Hippocampal formation (tissue), 2 donors: ENCODE measurements at regions not wholly inside any gene's neighbourhood (a gene's known extent, or its start where the extent isn't known, plus 50 kb on each side); places are given as distances from the start of the nearest gene placed in this dataset.
"Not testable (repeated sequence)": the region's sequence is repeated elsewhere in the genome, so short reads cannot be mapped to it uniquely, and the experiment has no call there.

Experiments
- DNase-seq, 2 donors: peaks; one replicate each; lab custom pipeline; 2025; lab: John Stamatoyannopoulos, UW

DNA sequence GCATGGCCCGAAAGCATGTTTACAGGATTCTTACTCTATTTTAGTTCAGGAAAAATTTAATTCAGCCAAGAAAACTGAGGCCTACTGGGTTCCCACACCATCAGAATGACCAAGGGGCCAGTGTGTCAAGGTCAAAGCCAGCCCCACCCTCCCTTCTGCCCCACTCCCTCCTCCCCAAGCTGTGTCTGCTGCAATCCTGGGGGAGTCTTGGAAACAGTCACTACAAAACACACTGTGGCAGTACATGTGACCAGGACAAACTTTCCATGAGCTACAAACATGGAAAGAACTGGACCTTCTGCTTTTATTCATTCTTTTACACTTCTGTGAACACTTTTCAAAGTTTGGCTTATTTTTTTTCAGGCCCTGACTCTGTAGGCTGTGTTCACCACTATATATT lies 1228.8 kb upstream of the TMEM132C start:
- no peak for DNase-seq

DNA sequence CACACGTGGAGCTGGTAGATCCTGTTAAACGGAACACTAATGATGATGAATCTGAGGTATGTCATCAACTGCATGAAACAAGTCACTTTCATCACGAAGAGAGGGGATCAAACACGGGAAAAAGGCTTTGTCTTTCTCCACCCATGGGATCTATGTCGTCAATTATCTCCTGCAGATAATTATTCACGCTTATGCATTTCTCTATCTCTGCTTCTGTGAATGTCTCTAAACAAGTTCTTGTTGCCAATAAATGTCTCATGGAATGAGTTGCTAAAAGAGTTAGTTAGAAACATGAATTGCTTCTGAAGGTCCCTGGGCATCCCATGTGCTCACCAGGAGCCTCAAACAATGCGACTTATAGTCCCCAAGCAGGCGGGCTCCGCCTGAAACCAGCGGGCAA lies 1228.2 kb upstream of the TMEM132C start:
- no peak for DNase-seq

DNA sequence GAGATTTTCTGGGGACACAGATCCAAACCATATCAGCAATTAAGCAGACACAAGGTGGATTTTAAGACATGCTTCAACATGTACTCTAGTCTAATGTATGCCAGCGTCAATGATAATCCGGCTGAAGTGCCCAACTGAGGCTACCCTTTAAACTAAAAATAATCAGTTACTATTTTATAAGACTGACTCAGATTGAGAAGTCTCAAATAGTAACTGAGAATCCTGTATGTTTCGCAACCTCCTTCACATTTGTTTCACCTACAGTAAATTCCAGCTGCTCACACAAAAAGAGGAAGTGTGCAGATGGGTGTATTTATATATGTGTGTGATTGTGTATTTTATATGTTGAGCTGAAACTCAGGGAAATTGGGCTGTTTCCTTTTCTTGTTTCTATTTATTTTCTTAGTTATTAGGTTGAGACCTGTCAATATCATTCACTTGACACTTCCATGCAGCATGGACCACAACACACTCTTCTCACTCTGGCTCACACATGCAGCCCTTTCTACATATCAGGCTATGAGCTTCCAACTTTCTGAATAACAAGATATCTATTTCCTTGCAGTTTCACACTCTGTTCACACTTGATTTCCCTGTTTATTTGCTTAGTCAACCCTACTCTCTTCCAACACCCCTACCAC lies 1224.9 kb upstream of the TMEM132C start:
- no peak for DNase-seq

DNA sequence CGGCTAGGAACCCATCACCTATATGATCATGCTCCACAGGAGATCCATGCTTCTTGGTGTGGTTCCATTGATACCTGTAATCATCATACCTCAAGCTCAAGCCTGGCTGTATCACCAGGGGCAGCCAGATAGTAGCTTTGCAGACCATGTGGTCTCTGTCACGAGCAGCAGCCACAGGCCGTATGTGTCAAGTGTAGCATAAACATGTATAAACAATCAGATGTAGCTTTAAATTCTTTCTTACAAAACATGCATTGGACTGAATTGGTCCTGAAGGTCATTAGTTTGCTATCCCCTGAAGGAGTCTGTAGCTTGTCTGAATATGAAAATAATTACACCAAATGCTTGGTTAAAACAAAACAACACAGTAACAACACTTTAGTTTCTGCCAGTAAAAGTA lies 1223.2 kb upstream of the TMEM132C start:
- no peak for DNase-seq

DNA sequence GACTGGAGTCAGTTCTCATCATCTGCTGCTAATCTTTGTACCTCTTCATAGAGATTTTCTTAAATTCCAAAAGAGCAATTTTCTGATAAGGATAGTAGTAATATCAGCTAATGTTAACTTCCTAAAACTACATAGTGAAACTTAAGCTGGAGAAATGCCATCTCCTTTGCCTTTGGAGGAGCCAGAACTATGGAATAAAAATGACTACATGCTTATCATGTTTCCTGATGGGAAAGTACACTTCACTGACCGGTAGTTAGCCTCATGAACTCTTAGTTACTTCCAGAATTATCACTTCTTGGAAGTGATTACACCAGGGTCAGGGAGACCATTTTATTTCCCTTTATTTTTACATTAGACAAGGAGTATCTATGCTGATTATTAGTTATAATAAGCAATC lies 1222.1 kb upstream of the TMEM132C start:
- DNase-seq = no peak

DNA sequence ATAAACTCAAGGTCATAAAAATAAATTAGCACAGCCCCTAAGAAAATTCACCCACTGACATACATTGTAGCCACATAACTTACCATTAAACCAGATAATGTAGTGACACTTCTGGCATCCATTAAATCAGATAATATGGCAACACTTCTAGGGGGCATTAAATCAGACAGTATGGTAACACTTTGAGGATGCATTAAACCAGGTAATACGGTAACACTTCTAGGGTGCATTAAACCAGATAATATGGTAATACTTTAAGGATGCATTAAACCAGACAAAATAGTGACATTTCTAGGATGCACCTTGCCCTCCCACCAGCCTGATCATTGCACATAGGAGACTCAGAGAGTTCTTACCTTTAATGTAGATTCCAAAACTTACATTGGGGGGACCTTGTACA lies 1220.5 kb upstream of the TMEM132C start:
- no peak for DNase-seq

DNA sequence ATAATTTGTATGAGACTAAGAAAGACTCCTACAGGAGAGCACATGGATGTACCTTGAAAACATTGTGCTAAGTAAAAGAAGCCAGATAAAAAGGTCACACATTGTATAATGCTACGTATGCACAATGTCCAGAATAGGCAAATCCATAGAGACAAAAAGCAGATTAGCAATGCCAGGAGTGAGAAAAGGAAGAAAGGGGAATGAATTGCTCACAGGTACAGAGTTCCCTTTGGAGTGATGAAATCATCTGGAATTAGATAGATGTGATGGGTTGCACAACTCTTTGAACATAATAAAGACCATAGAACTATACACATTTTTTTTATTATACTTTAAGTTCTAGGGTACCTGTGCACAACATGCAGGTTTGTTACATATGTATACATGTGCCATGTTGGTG lies 1218.9 kb upstream of the TMEM132C start:
- DNase-seq = no peak

DNA sequence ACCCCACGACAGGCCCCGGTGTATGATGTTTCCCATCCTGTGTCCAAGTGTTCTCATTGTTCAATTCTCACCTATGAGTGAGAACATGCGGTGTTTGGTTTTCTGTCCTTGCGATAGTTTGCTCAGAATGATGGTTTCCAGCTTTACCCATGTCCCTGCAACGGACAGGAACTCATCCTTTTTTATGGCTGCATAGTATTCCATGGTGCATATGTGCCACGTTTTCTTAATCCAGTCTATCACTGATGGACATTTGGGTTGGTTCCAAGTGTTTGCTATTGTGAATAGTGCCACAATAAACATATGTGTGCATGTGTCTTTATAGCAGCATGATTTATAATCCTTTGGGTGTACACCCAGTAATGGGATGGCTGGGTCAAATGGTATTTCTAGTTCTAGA lies 1218.4 kb upstream of the TMEM132C start:
- not testable (repeated sequence) for DNase-seq

DNA sequence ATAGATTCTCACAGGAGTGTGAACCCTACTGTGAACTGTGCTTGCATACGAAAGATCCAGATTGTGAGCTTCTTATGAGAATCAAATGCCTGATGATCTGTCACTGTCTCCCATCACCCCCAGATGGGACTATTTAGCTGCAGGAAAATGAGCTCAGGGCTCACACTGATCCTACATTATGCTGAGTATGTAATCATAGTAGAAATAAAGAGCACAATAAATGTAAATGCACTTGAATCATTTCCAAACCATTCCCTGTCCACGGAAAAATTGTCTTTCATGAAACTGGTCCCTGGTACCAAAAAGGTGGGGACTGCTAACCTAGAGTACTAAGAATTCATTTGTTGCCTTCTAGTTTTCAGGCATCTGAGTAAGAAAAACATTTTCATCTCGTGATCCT lies 1215.8 kb upstream of the TMEM132C start:
- DNase-seq = no peak

DNA sequence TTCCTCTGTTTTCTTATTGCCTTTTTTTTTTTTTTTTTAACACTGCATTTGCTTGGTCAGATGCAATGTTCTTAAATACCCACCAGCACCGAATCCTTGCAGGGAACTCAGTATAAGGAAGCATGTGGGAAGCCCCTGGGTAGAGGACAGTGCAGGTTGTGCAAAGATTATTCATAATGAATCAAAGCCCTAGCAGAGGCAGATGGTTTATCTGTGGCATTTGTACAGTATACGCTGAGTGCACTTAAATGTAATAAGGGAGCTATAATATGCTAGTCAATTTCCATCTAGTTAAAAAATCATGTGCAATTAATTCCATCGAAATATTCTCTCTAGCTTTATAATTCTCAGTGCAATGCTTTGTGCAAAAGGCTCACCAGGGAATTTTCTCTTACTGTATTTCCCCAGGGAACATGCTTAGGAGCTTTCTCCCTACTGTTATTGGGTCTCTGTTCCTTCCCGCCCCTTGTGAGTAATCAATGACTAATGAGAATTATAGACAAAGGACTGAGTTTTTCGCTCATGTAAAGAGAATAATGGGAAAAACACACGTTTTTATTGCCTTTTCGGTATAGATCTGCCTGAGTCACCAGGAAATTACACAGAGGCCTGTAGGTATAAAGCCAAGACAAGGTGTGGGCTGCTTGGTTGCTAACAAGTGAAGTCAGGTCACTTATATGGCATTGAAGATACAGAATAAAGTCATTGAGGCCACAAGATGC lies 1214.3 kb upstream of the TMEM132C start:
- DNase-seq = no peak

DNA sequence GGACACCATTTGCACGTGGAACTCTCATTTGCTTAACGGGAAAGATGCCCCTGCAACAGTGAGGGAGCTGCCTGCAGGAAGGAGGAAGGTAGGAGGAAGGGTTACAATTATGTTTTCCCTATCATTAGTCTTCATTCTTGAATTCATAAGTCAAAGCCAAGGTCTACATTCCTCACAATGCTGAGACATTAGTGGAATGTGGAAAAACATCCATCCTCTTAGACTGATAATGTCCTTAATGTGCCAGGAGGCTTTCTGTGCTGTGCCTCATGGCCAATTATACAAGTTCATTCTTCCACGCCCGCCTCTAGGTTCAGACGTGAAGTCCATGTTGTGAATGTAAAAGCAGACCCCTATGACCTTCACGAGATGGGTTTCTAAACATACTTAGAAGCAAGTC lies 1212.4 kb upstream of the TMEM132C start:
- no peak for DNase-seq

DNA sequence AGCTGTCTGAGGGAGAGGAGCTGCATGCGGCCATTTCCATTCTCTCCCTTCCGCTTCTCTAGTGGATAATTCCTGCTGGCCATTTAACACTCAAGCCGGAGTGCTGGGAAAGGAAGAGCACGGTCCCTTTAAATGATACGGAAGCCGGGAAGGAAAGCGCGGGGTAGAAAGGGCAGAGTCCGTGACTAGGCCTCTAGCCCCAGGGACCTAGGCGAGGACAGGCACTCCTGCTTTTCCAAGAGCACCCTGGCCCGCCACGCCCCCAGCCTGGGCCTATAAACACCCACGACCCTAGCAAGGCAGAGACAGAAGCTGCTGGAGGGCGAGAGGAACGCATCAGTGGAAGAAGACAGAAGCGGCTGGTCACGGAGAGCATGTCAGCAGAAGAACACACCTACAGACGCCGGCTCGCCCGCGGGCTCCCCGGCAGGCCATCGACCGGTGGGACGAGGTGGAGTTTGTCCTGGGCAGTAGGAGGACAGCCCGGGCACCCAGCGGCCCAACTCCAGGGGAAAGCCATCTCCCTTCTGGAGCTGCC lies 1206.6 kb upstream of the TMEM132C start:
- no peak for DNase-seq

DNA sequence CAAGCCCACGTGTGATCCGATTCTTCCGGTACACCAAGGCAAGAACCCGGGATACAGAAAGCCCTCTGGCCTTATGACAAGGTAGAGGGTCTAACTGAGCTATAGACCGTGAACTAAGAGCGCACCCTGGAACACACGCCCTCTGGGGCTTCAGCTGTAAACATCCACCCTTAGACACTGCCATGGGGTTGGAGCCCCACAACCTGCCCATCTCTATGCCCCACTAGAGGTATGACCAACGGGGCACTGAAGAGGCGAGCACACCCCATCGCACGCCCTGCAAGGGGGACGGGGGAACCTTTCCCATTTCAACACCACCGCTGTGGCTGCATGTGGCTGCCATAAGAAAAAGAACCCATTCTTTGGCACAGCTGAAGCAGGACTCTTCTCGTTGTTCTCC lies 1206.0 kb upstream of the TMEM132C start:
- no peak for DNase-seq

DNA sequence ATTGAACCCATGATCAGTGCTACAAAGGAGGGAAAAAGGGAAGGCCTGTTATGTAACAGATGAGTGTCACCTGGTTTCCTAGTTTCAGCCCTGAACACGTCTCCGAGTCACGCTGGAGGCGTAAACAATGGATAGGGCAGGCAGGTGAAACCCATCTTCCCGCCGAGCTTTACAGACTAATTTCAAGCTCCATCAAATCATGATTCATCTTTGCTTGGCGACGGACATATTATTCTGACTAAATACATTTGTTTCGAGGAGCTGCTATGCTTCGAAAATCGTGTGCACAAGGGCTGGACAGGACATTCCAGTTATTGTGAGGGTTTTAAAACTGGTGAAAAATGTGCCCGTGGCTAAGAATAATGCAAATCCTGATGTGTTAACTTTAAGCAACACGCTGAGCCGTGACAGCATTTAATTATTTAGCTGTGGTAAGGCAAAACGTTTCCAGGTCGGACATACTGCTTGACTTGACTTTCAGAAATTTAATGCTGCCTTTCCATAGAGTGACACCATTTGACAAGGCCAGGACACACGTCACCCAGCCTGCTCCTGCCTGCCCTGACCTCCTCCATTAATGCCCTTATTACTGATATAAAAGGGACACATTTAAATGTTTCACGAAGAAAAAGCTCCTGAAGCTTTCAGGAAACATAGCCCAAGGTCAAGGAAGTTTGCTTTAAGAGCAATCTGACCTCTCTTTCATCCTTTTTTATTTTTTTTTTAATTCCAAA lies 1203.5 kb upstream of the TMEM132C start:
- DNase-seq = no peak

DNA sequence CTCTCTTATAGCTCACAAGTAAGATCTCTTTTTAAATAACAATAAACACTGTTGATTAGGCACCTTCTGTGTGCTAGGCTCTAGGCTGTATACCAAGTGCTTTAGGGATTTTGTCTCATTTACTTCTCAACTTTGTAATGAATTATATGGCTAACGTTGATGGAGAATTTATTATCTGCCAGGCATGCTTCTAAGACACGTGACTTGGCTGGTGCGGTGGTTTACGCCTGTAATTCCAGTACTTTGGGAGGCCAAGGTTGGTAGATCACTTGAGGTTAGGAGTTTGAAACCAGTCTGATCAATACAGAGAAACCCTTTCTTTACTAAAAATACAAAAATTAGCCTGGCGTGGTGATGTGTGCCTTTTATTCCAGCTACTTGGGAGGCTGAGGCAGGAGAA lies 1202.8 kb upstream of the TMEM132C start:
- DNase-seq = no peak

DNA sequence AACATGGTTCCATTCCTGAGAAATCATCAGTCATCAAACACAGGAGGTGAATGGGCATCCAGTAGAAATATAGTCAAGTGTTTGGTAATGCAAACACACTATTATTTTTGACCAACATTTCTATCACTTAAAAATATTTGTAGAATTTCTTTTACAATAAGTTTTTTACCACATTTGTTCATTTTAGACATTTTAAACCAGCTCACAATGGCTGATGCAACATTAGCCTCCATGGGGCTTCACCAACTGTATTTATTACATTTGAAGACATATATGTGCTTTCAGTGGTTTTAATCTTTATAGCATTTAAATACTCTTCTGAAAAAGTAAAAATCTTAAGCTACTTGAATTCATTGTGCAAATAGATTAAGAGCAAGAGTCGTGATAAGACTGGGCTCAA lies 1201.4 kb upstream of the TMEM132C start:
- no peak for DNase-seq

DNA sequence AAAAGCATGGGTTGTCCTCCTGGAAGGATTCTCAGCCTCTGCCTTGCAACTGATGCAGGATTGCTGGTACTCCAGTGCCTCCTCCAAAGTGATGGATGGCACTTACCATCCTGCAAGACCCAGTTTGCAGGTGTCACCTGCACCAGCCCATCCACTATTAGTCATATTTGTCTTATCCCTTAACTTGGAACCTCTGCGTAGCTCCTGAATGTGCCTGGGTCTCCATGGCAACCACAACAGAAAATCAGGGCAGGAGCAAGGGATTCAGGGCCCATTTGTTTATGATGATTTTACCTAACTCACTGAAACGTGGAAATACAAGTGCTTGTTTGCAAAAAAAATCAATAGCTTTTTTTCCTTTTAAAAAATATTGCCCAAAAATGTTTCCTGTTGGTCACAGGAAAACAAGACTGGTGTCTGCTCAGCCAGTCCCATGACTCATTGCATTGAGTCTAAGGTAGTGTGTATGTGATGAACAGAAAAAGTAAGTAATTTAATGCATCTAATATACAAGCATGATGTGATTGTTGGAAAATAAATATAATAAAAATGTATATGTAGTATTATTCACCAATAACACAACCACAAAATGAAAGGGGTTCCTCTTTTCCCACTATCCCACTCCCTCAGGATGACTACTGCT lies 1196.3 kb upstream of the TMEM132C start:
- DNase-seq = no peak

DNA sequence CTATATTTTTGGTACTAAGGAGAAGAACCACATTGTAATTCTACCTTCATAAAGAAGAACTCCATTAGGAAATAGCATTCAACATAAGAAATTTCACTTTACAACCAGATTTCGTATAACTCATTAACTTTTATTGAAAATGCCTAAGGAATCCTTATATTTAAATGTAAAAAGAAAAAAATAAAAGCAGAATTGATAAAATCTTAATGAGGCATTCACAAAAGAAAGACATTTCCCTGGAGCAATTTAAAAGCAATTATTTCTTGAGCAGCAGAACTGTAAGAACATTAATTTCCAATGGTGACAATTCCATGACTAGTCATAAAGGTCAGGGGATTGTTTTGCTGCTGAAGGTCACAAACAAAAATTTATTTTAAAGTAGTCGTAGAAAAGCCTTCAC lies 1192.8 kb upstream of the TMEM132C start:
- DNase-seq = no peak

DNA sequence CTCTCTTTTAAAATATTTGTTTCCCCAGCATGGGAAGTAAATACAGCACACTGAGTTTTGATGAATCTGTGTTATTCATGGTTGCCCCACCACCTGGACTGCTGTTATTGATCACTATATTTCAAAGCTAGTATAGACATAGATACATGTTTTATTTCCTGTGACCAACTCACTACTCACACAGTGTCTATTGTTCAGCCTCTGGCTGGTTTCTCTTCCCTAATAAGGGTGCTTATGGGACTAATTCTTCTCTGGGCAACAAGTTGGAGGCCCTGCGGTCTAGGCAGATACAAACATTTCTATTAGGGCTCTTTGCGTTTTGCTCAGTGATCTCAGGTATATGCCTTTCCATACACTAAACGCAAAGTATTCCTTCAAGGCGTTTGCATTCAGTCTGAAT lies 1191.0 kb upstream of the TMEM132C start:
- DNase-seq = no peak

DNA sequence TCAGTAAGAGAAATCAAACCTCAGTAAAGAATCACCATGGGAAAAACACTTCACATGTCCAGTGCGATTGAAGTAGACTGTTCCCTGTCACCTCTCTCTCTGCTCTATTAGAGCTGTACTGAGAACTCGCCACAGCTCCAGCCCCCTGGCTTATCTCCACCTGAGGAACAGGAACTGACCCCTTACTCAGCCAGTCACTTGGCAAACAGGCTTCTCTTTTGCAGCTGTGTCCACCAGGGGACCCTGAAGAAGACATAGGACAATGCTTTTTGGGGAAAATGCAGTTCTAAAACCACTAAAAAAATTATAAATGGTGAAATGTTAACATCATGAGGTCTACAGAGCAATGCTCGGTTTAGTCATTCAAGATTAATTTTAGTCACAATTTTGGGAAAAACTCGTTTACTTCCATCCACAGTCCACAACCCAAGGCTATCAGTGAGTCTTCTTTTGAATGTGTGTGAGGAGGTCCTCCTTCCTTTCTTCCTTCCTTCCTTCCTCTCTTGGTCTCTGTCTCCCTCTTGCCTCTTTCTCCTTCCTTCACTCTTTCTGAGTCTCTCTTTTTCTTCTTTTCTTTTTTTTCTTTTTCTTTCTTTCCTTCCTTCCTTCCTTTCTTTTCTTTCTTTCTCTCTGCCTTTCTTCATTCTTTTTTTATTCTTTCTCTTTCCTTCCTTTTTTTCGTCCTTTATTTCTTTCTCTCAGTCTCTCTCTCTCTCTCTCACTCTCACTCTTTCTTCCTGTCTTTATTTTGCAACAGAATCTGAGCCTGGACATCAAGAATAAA lies 1189.5 kb upstream of the TMEM132C start:
- no peak for DNase-seq

DNA sequence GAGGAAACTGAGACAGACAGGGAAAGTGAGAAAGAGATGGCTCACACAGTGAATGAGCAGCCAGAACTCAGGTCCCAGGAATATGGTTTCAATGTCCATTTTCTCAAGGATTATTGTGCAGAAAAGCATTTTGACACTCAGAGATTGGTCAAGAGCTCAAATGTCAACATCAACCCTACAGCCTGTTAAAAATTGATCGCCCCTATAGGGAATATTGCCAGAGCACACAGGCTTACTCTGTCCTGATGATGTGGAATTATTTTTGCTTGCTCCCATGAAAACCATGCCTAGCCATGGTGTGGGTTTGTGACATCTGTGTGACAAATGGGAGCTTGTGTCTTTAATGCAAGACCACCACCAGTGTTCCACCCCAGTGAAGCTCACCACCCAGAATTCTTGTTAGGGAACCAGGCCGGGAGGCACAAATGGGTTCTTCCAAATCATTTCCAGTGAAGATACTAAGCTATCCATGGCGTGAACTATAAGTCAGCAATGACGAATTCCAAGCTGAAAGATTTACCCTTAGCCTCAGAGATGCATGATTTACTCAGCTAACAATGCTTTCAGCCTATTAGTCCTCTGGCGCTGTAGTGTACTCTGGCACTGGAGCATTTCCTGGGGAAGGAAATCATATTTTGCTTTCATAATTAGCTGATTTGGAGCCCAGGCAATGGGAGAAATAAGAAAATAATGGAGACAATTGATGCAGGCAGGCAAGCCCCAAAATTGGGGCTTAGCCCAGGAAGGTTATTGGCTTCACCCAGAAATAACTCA lies 1188.2 kb upstream of the TMEM132C start:
- no peak for DNase-seq
